SU-DHL-6 (cell line): ENCODE measurements at regions not wholly inside any gene's neighbourhood (a gene's known extent, or its start where the extent isn't known, plus 50 kb on each side); places are given as distances from the start of the nearest gene placed in this dataset.

Experiments
- H2AFZ ChIP-seq: fragments of 200-600 bp; sonication (generic); 2 replicates; pipeline ENCODE4 v1.6.1; 2014; ENCODE audit warnings: low read depth, mild to moderate bottlenecking, moderate library complexity, mixed read lengths, antibody characterized with exemption, low read length; ENCODE audit not compliant: severe bottlenecking
- H3F3A ChIP-seq: fragments of 200-600 bp; shearing (Covaris generic); 2 replicates; pipeline ENCODE4 v1.6.0; 2016; ENCODE audit warnings: antibody characterized with exemption, mild to moderate bottlenecking; ENCODE audit not compliant: insufficient read depth
- H3K27ac ChIP-seq: fragments of 200-600 bp; sonication (generic); 2 replicates; pipeline ENCODE4 v1.5.1; 2016; ENCODE audit warnings: low read depth, mild to moderate bottlenecking, low read length, moderate library complexity, mixed read lengths
- H3K27me3 ChIP-seq: fragments of 200-600 bp; sonication (generic), shearing (Covaris generic); 2 replicates; pipeline ENCODE4 v1.6.0; 2014; ENCODE audit warnings: mild to moderate bottlenecking, low read length
- H3K36me3 ChIP-seq: fragments of 200-600 bp; sonication (generic); 2 replicates; pipeline ENCODE4 v1.6.1; 2014; ENCODE audit warnings: mild to moderate bottlenecking, low read length, mixed read lengths
- H3K4me2 ChIP-seq: fragments of 300-600, 200-600 bp; shearing (Covaris generic), sonication (generic); 2 replicates; pipeline ENCODE4 v1.6.0; 2014; ENCODE audit warnings: low read length, low read depth, mild to moderate bottlenecking; ENCODE audit not compliant: poor library complexity, severe bottlenecking
- H3K4me3 ChIP-seq: fragments of 200-600 bp; sonication (generic); 2 replicates; pipeline ENCODE4 v1.5.1; 2014; ENCODE audit warnings: antibody characterized with exemption, low read length, mild to moderate bottlenecking, mixed read lengths; ENCODE audit not compliant: insufficient read depth, poor library complexity, severe bottlenecking
- H3K79me2 ChIP-seq: fragments of 200-600 bp; sonication (generic); 2 replicates; pipeline ENCODE4 v1.6.1; 2014; ENCODE audit warnings: mild to moderate bottlenecking, low read length, moderate library complexity; ENCODE audit not compliant: insufficient read depth
- H3K9ac ChIP-seq: fragments of 200-600 bp; sonication (generic); 2 replicates; pipeline ENCODE4 v1.7.0; 2014; ENCODE audit warnings: mild to moderate bottlenecking, low read length
- H3K9me2 ChIP-seq: fragments of 200-600 bp; sonication (generic); replicated peaks from 2 replicates; pipeline ENCODE4 v1.6.1; 2014; ENCODE audit warnings: low read length; ENCODE audit not compliant: insufficient read depth
- H3K9me3 ChIP-seq: fragments of 200-600 bp; sonication (generic); 2 replicates; pipeline ENCODE4 v1.6.1; 2014; ENCODE audit warnings: low read length, mixed read lengths; ENCODE audit not compliant: insufficient read depth
- H4K20me1 ChIP-seq: fragments of 200-600 bp; sonication (generic); 2 replicates; pipeline ENCODE4 v1.6.1; 2014; ENCODE audit warnings: low read depth, mild to moderate bottlenecking, antibody characterized with exemption, low read length, moderate library complexity, mixed read lengths
- CTCF ChIP-seq: fragments of 200-600 bp; sonication (generic); IDR thresholded peaks from one replicate; pipeline ENCODE4 v1.5.1; 2017; ENCODE audit warnings: antibody characterized with exemption, mild to moderate bottlenecking, low read length, moderate library complexity; ENCODE audit not compliant: insufficient read depth, poor library complexity, severe bottlenecking
- EZH2phosphoT487 ChIP-seq: fragments of 200-600 bp; sonication (generic), shearing (Covaris generic); conservative IDR thresholded peaks from 2 replicates; pipeline ENCODE4 v1.6.1; 2018; ENCODE audit warnings: mild to moderate bottlenecking, antibody characterized with exemption, low read length, moderate library complexity, mixed read lengths

GRCh38 chr11:116640641-116641402, 132.0 kb downstream of the BUD13 start:
- Histone ChIP-seq H3K4me3 (no peak overlapping the region), H3K27ac (no peak overlapping the region), H3K9me3 (no peaks in the 10 kb centered on the region), H3K9me2 (no peaks in the 10 kb centered on the region), H2AFZ (no peak overlapping the region), H4K20me1 (no peaks in the 10 kb centered on the region), H3K9ac (no peak overlapping the region), H3K36me3 (no peaks in the 10 kb centered on the region), H3F3A (no peaks in the 10 kb centered on the region), H3K79me2 (no peaks in the 10 kb centered on the region), H3K27me3 (no peaks in the 10 kb centered on the region), H3K4me2 (no peak overlapping the region)
- no peak for TF ChIP-seq EZH2phosphoT487

DNA sequence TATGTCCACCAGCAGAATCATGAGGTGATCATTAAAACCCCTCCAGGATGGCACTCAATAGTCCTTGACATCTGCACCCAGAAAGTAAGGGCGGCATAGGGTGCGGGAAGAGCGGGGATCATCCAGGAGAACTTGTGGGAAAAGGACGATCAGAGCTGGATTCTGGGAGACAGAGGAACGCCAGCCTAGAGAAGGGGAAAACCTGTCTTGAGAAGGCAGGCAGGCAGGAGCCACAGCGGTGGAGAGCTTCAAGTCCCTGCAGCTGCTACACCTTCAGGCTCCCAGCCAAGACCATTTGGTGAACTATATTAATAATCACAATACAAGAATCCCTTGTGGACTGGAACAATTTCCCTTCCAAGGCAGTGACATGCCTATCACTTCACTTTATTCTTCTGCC, 134.3 kb downstream of the BUD13 start:
- Histone ChIP-seq H3K4me3 (no peak overlapping the region), H3K27me3 (no peaks in the 10 kb centered on the region), H3K79me2 (no peaks in the 10 kb centered on the region), H3K9me3 (no peaks in the 10 kb centered on the region), H3K9me2 (no peaks in the 10 kb centered on the region), H3K27ac (no peak overlapping the region), H2AFZ (no peak overlapping the region), H3K9ac (no peak overlapping the region), H3K4me2 (no peak overlapping the region), H3K36me3 (no peaks in the 10 kb centered on the region), H3F3A (no peaks in the 10 kb centered on the region), H4K20me1 (no peaks in the 10 kb centered on the region)
- TF ChIP-seq CTCF (no peak), EZH2phosphoT487 (no peak)

DNA sequence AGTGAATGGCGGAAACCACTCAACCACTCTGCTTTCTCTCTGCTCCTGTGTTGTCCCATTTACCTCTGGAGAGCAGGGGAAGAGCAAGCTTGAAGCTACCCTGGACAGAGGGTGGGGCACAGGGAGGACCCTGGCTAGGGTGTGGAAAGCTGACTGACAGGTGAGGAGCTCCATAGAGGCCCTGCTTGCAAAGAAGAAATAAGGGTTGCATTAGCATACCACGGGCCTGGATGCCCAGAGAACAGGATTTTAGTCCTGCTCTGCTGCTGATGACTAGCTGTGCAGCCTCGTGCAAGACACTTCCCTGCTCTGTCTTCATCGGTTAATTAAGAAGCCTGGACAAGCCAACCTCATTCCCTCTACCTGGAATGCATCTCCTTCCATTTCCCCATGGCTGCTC, 135.0 kb downstream of the BUD13 start:
- H2AFZ ChIP-seq: no peak overlapping the region
- H3F3A ChIP-seq: no peaks in the 10 kb centered on the region
- H3K9me3 ChIP-seq: no peaks in the 10 kb centered on the region
- H3K9me2 ChIP-seq: no peaks in the 10 kb centered on the region
- H3K9ac ChIP-seq: no peak overlapping the region
- H3K4me2 ChIP-seq: no peak overlapping the region
- H3K27me3 ChIP-seq: no peaks in the 10 kb centered on the region
- no peaks in the 10 kb centered on the region for H3K79me2 ChIP-seq
- no peak for TF ChIP-seq EZH2phosphoT487
- H4K20me1 ChIP-seq: no peaks in the 10 kb centered on the region
- no peak overlapping the region for H3K27ac ChIP-seq
- H3K4me3 ChIP-seq: no peak overlapping the region
- H3K36me3 ChIP-seq: no peaks in the 10 kb centered on the region

- H2AFZ ChIP-seq: no peak overlapping the region
- no peaks in the 10 kb centered on the region for H3K79me2 ChIP-seq
- H3K9ac ChIP-seq: no peak overlapping the region
- no peak overlapping the region for H3K4me3 ChIP-seq
- no peak overlapping the region for H3K4me2 ChIP-seq
- H3K27me3 ChIP-seq: no peaks in the 10 kb centered on the region
- no peaks in the 10 kb centered on the region for H4K20me1 ChIP-seq
- no peaks in the 10 kb centered on the region for H3K9me2 ChIP-seq
- no peaks in the 10 kb centered on the region for H3F3A ChIP-seq
- no peak overlapping the region for H3K27ac ChIP-seq
- no peak for TF ChIP-seq EZH2phosphoT487
- TF ChIP-seq CTCF: no peak
- no peaks in the 10 kb centered on the region for H3K36me3 ChIP-seq
- no peaks in the 10 kb centered on the region for H3K9me3 ChIP-seq
Measured at GRCh38 chr11:116636341-116636929, 136.4 kb downstream of the BUD13 start.
